GM08714 (cell line): ENCODE measurements at regions not wholly inside any gene's neighbourhood (a gene's known extent, or its start where the extent isn't known, plus 50 kb on each side); places are given as distances from the start of the nearest gene placed in this dataset.
A peak's percentile ranks its signal among the peaks of the same experiment; 100 is the strongest.
"Not testable (repeated sequence)": the region's sequence is repeated elsewhere in the genome, so short reads cannot be mapped to it uniquely, and the experiment has no call there.

Experiments used
- H3K4me3 ChIP-seq: fragments of 200-500 bp; sonication (Bioruptor generic); 2 replicates; pipeline ENCODE4 v1.5.1; 2014; ENCODE audit warnings: mild to moderate bottlenecking, low read length, inconsistent platforms

GRCh38 chr1:148432318-148432717 lies 50.8 kb downstream of the PPIAL4G start:
- not testable (repeated sequence) for H3K4me3 ChIP-seq

- not testable (repeated sequence) for H3K4me3 ChIP-seq
These were observed 53.2 kb downstream of the PPIAL4G start for GRCh38 chr1:148429856-148430255.

- H3K4me3 ChIP-seq = not testable (repeated sequence)
These were observed 56.0 kb downstream of the PPIAL4G start for GRCh38 chr1:148426940-148427611.

- not testable (repeated sequence) for H3K4me3 ChIP-seq
These were observed 56.7 kb downstream of the PPIAL4G start for GRCh38 chr1:148426385-148426784.

GRCh38 chr1:148424143-148425003 lies 58.7 kb downstream of the PPIAL4G start:
- H3K4me3 ChIP-seq = not testable (repeated sequence)

GRCh38 chr1:148422921-148423320 lies 60.2 kb downstream of the PPIAL4G start:
- not testable (repeated sequence) for H3K4me3 ChIP-seq

- H3K4me3 ChIP-seq = not testable (repeated sequence)
These were observed 65.9 kb downstream of the PPIAL4G start for GRCh38 chr1:148417241-148417640.

- not testable (repeated sequence) for H3K4me3 ChIP-seq
These were observed 69.7 kb downstream of the PPIAL4G start for GRCh38 chr1:148413385-148413784.

- H3K4me3 ChIP-seq = not testable (repeated sequence)
These were observed 78.1 kb downstream of the PPIAL4G start for GRCh38 chr1:148404786-148405568.

- H3K4me3 ChIP-seq = not testable (repeated sequence)
These were observed 79.2 kb downstream of the PPIAL4G start for GRCh38 chr1:148403925-148404324.

- not testable (repeated sequence) for H3K4me3 ChIP-seq
These were observed 80.0 kb downstream of the PPIAL4G start for GRCh38 chr1:148403085-148403456.

- H3K4me3 ChIP-seq = peak overlapping the region; percentile 69
These were observed 80.7 kb downstream of the PPIAL4G start for GRCh38 chr1:148402152-148403084.

GRCh38 chr1:148397516-148397915 lies 85.6 kb downstream of the PPIAL4G start:
- H3K4me3 ChIP-seq = not testable (repeated sequence)

GRCh38 chr1:148392505-148392904 lies 90.6 kb downstream of the PPIAL4G start:
- not testable (repeated sequence) for H3K4me3 ChIP-seq

GRCh38 chr1:148391323-148391722 lies 91.8 kb downstream of the PPIAL4G start:
- not testable (repeated sequence) for H3K4me3 ChIP-seq
